ENCODE measurements at regions not wholly inside any gene's neighbourhood (a gene's known extent, or its start where the extent isn't known, plus 50 kb on each side); places are given as distances from the start of the nearest gene placed in this dataset.

- POLR2A ChIA-PET, result no interaction called here
- no peaks in the 10 kb centered on the region for H3K4me1 ChIP-seq (ENCODE audit: control insufficient read depth, extremely low read depth, insufficient read depth, low read length)
- DNase-seq (ENCODE audit: low read depth, low spot score) (no peak), FAIRE-seq (no peak)
- H3K9ac ChIP-seq (replicated peaks; ENCODE audit: extremely low read depth, insufficient read depth, low read length), result no peak overlapping the region
- no TSS peak for BruUV-seq (replicated peaks)
- CTCF ChIA-PET, result interaction anchor here (1.6 kb wide), 2 partner anchors 70 to 211 kb away, joined by 3 to 4 read pairs; no protein-coding TSS in a partner anchor
- H3K4me3 ChIP-seq (replicated peaks in 1 of 3; ENCODE audit: insufficient read depth in 1 of 3, low read depth in 1 of 3, low read length in 3 of 3), result no peak overlapping the region
- no peaks in the 10 kb centered on the region for H3K79me2 ChIP-seq (ENCODE audit: control insufficient read depth, insufficient read depth, low read length)
- no peak overlapping the region for H3K27ac ChIP-seq (ENCODE audit: insufficient read depth, low read depth, low read length)
- TF ChIP-seq GATA2 (IDR thresholded peaks at IDR 0.05; ENCODE audit: insufficient read depth, insufficient read length, low read depth, low read length), result no peak
- no peak for TF ChIP-seq JUN (IDR thresholded peaks at IDR 0.05; ENCODE audit: borderline replicate concordance, insufficient read depth, insufficient read length, low read depth)
- TF ChIP-seq CTCF (IDR thresholded peaks at IDR 0.05; ENCODE audit: extremely low read depth in 1 of 2, insufficient read depth in 1 of 2, low read depth in 1 of 2, low read length in 2 of 2), result no peak
- no peak for TF ChIP-seq POLR2AphosphoS5 (IDR thresholded peaks at IDR 0.05; ENCODE audit: insufficient read depth, low read depth, low read length)
- no peak for TF ChIP-seq EZH2 (IDR thresholded peaks at IDR 0.05; ENCODE audit: borderline replicate concordance, low read depth, low read length, severe bottlenecking)
- TF ChIP-seq POLR2A (IDR thresholded peaks at IDR 0.05; ENCODE audit: low read depth, low read length), result no peak
- no peak for TF ChIP-seq MAX (IDR thresholded peaks at IDR 0.05; ENCODE audit: insufficient read depth, insufficient read length)
- TF ChIP-seq MYC (IDR thresholded peaks at IDR 0.05; ENCODE audit: low read depth, low read length), result no peak
- no peak for TF ChIP-seq FOS (IDR thresholded peaks at IDR 0.05; ENCODE audit: borderline replicate concordance, insufficient read depth, low read length)
- peaks cover 36 to 38% of the 10 kb centered on the region in 2 experiments for H3K27me3 ChIP-seq (ENCODE audit: control insufficient read depth in 2 of 2, insufficient read depth in 2 of 2, low read length in 2 of 2)
- H4K20me1 ChIP-seq (replicated peaks; ENCODE audit: control insufficient read depth, extremely low read depth, insufficient read depth, low read length), result no peaks in the 10 kb centered on the region
- H2AFZ ChIP-seq (ENCODE audit: low read depth, low read length), result no peak overlapping the region
- no peak overlapping the region for H3K4me2 ChIP-seq (ENCODE audit: insufficient read depth, low read length)
- no peaks in the 10 kb centered on the region for H3K9me3 ChIP-seq (replicated peaks; ENCODE audit: control insufficient read depth, insufficient read depth, low read length)
- H3K9me1 ChIP-seq (replicated peaks; ENCODE audit: control insufficient read depth, extremely low read depth, insufficient read depth, low read length), result no peaks in the 10 kb centered on the region
- intact Hi-C loops (cut with micrococcal nuclease), result no loop called here
- dilution Hi-C loops (cut with MboI; ENCODE audit: extremely low pct_ligation_motif_present, low sequenced_read_pairs), result no loop called here
- H3K36me3 ChIP-seq (ENCODE audit: control insufficient read depth in 2 of 2, extremely low read depth in 1 of 2, insufficient read depth in 2 of 2, low read length in 2 of 2), result no peaks in the 10 kb centered on the region
Observed at GRCh38 chr1:22204989-22205913, 62.4 kb upstream of the WNT4 start.

Measured in endothelial cell of umbilical vein (primary cell).